Common myeloid progenitor, CD34-positive (primary cell): ENCODE measurements at regions not wholly inside any gene's neighbourhood (a gene's known extent, or its start where the extent isn't known, plus 50 kb on each side); places are given as distances from the start of the nearest gene placed in this dataset.

Experiments used
- CTCF ChIA-PET: fragments of 350-600 bp; sonication (Branson Sonifier 250); formaldehyde crosslinking; loops from one replicate; lab custom pipeline; 2021; ENCODE audit warnings: antibody characterized with exemption; lab: Charles Lee
- POLR2A ChIA-PET: fragments of 350-600 bp; sonication (Branson Sonifier 250); formaldehyde crosslinking; loops from one replicate; lab custom pipeline; 2021; ENCODE audit warnings: antibody characterized with exemption; lab: Charles Lee
- DNase-seq, 3 donors: peaks; one replicate each; pipeline versions ENCODE4 v3.0.0 to v3.0.0-alpha.2; 2013
- H3K27ac ChIP-seq, 2 experiments: 1 replicate in 1 of 2; 2 replicates in 1 of 2; pipeline ENCODE4 v1.7.0; 2013; ENCODE audit warnings: inconsistent platforms in 2 of 2, low read length in 2 of 2, mild to moderate bottlenecking in 2 of 2, low read depth in 1 of 2, moderate library complexity in 1 of 2; ENCODE audit not compliant: severe bottlenecking in 2 of 2, insufficient read depth in 1 of 2, poor library complexity in 1 of 2
- H3K27me3 ChIP-seq, 5 experiments: replicated peaks in 2 of 5; 1 replicate in 3 of 5; 2 replicates in 2 of 5; pipeline versions ENCODE4 v1.6.1 to v1.7.0; 2013; ENCODE audit warnings: low read length in 4 of 5, mild to moderate bottlenecking in 2 of 5, moderate library complexity in 2 of 5, inconsistent platforms in 1 of 5; ENCODE audit not compliant: insufficient read depth in 5 of 5, control insufficient read depth in 4 of 5
- H3K36me3 ChIP-seq, 4 experiments: 1 replicate in 2 of 4; 2 replicates in 2 of 4; pipeline versions ENCODE4 v1.6.1 to v1.7.0; 2013; ENCODE audit warnings: low read length in 3 of 4, control low read depth in 1 of 4, mild to moderate bottlenecking in 1 of 4; ENCODE audit not compliant: control insufficient read depth in 4 of 4, insufficient read depth in 4 of 4
- H3K4me1 ChIP-seq, 4 experiments: 1 replicate in 3 of 4; 2 replicates in 1 of 4; pipeline versions ENCODE4 v1.6.1 to v1.7.1; 2013; ENCODE audit warnings: low read length in 3 of 4, mild to moderate bottlenecking in 3 of 4, control low read depth in 1 of 4, inconsistent platforms in 1 of 4, moderate library complexity in 1 of 4; ENCODE audit not compliant: control insufficient read depth in 4 of 4, insufficient read depth in 4 of 4; ENCODE audit errors: control extremely low read depth in 1 of 4
- H3K4me3 ChIP-seq, 7 experiments: 1 replicate in 4 of 7; 2 replicates in 3 of 7; pipeline versions ENCODE4 v1.5.1 to v1.7.0; 2013; ENCODE audit warnings: mild to moderate bottlenecking in 7 of 7, low read length in 6 of 7, moderate library complexity in 6 of 7, inconsistent platforms in 2 of 7, low read depth in 2 of 7, control low read depth in 1 of 7; ENCODE audit not compliant: insufficient read depth in 4 of 7, control insufficient read depth in 1 of 7; ENCODE audit errors: extremely low read depth in 1 of 7
- H3K9me3 ChIP-seq, 5 experiments: 1 replicate in 4 of 5; 2 replicates in 1 of 5; pipeline versions ENCODE4 v1.6.1 to v1.7.1; 2013; ENCODE audit warnings: low read length in 4 of 5, mild to moderate bottlenecking in 2 of 5, inconsistent platforms in 1 of 5, low read depth in 1 of 5, moderate library complexity in 1 of 5; ENCODE audit not compliant: control insufficient read depth in 4 of 5, insufficient read depth in 2 of 5; ENCODE audit errors: control extremely low read depth in 1 of 5
- WGBS: methylation state at CpG from one replicate; pipeline ENCODE4 v1.1.5; 2013; ENCODE audit not compliant: insufficient coverage; 5-methylcytosine and 5-hydroxymethylcytosine counted together

GRCh38 chr19:31975461-31975860 is 369.9 kb upstream of the ZNF507 start:
- 91% methylated on average over 3 of the region's 4 CpGs for WGBS
- no peak overlapping the region for H3K27ac ChIP-seq
- no peaks in the 10 kb centered on the region for H3K36me3 ChIP-seq
- DNase-seq: no peak
- no peaks in the 10 kb centered on the region for H3K9me3 ChIP-seq
- H3K27me3 ChIP-seq: no peaks in the 10 kb centered on the region
- no peaks in the 10 kb centered on the region for H3K4me1 ChIP-seq
- no peak overlapping the region for H3K4me3 ChIP-seq
- POLR2A ChIA-PET: no interaction called here
- CTCF ChIA-PET: no interaction called here

- CTCF ChIA-PET: no interaction called here
- Histone ChIP-seq H3K36me3 (no peaks in the 10 kb centered on the region), H3K4me1 (no peaks in the 10 kb centered on the region), H3K4me3 (no peak overlapping the region), H3K27me3 (no peaks in the 10 kb centered on the region), H3K9me3 (no peaks in the 10 kb centered on the region), H3K27ac (no peak overlapping the region)
- POLR2A ChIA-PET: no interaction called here
- no peak for DNase-seq
- whole genome bisulfite sequencing: 97% methylated on average over 6 of the region's 6 CpGs
These were observed 368.5 kb upstream of the ZNF507 start for GRCh38 chr19:31976775-31977536.

GRCh38 chr19:31979362-31979761 is 366.0 kb upstream of the ZNF507 start:
- WGBS: 95% methylated on average over 4 of the region's 5 CpGs
- Histone ChIP-seq H3K4me3 (no peak overlapping the region), H3K27ac (no peak overlapping the region), H3K4me1 (no peaks in the 10 kb centered on the region), H3K9me3 (no peaks in the 10 kb centered on the region), H3K36me3 (no peaks in the 10 kb centered on the region), H3K27me3 (no peaks in the 10 kb centered on the region)
- DNase-seq: no peak
- POLR2A ChIA-PET: interaction anchor here (0.5 kb wide), 1 partner anchor 183 kb away, joined by 3 read pairs; no protein-coding TSS in a partner anchor
- CTCF ChIA-PET: no interaction called here

- peaks cover 0 to 4% (median 2%) of the 10 kb centered on the region in 5 experiments for H3K9me3 ChIP-seq
- ChIA-PET CTCF (no interaction called here), POLR2A (interaction anchor here (0.5 kb wide), 1 partner anchor 184 kb away, joined by 3 read pairs; no protein-coding TSS in a partner anchor)
- H3K4me3 ChIP-seq: no peak overlapping the region
- H3K27me3 ChIP-seq: no peaks in the 10 kb centered on the region
- no peak for DNase-seq
- WGBS: 94% methylated on average over 20 of the region's 23 CpGs
- no peak overlapping the region for H3K27ac ChIP-seq
- no peaks in the 10 kb centered on the region for H3K36me3 ChIP-seq
- H3K4me1 ChIP-seq: no peaks in the 10 kb centered on the region
These were observed 365.3 kb upstream of the ZNF507 start for GRCh38 chr19:31979949-31980670.

GRCh38 chr19:31980796-31981195 is 364.6 kb upstream of the ZNF507 start:
- 91% methylated on average over 4 of the region's 5 CpGs for WGBS
- POLR2A ChIA-PET: no interaction called here
- CTCF ChIA-PET: no interaction called here
- no peak overlapping the region for H3K4me3 ChIP-seq
- no peak overlapping the region for H3K27ac ChIP-seq
- no peaks in the 10 kb centered on the region for H3K4me1 ChIP-seq
- no peaks in the 10 kb centered on the region for H3K36me3 ChIP-seq
- no peak for DNase-seq
- H3K27me3 ChIP-seq: no peaks in the 10 kb centered on the region
- H3K9me3 ChIP-seq: peaks cover 0 to 10% (median 8%) of the 10 kb centered on the region in 5 experiments

GRCh38 chr19:31981545-31981944 is 363.9 kb upstream of the ZNF507 start:
- H3K36me3 ChIP-seq: no peaks in the 10 kb centered on the region
- no peaks in the 10 kb centered on the region for H3K27me3 ChIP-seq
- no peak for DNase-seq
- ChIA-PET CTCF (no interaction called here), POLR2A (no interaction called here)
- H3K9me3 ChIP-seq: peaks cover 0 to 13% (median 11%) of the 10 kb centered on the region in 5 experiments
- 100% methylated on average over 2 of the region's 2 CpGs for WGBS
- H3K4me3 ChIP-seq: no peak overlapping the region
- no peaks in the 10 kb centered on the region for H3K4me1 ChIP-seq
- no peak overlapping the region for H3K27ac ChIP-seq

- no peaks in the 10 kb centered on the region for H3K27me3 ChIP-seq
- H3K4me3 ChIP-seq: no peak overlapping the region
- DNase-seq: no peak
- no peak overlapping the region for H3K27ac ChIP-seq
- peaks cover 0 to 15% (median 13%) of the 10 kb centered on the region in 5 experiments for H3K9me3 ChIP-seq
- no peaks in the 10 kb centered on the region for H3K36me3 ChIP-seq
- no peaks in the 10 kb centered on the region for H3K4me1 ChIP-seq
- ChIA-PET CTCF (no interaction called here), POLR2A (no interaction called here)
- WGBS: 58% methylated on average over 2 of the region's 3 CpGs
These were observed 361.8 kb upstream of the ZNF507 start for GRCh38 chr19:31983647-31984046.
